ENCODE measurements at regions not wholly inside any gene's neighbourhood (a gene's known extent, or its start where the extent isn't known, plus 50 kb on each side); places are given as distances from the start of the nearest gene placed in this dataset.

GRCh38 chr2:220521551-220521950 lies 894.1 kb downstream of the SLC4A3 start:
- intact Hi-C loops (cut with micrococcal nuclease), result no loop called here

- intact Hi-C loops (cut with micrococcal nuclease), result no loop called here
Measured at GRCh38 chr2:220528180-220528675, 900.8 kb downstream of the SLC4A3 start.

GRCh38 chr2:220531216-220531615 lies 903.8 kb downstream of the SLC4A3 start:
- intact Hi-C loops (cut with micrococcal nuclease), result no loop called here

DNA sequence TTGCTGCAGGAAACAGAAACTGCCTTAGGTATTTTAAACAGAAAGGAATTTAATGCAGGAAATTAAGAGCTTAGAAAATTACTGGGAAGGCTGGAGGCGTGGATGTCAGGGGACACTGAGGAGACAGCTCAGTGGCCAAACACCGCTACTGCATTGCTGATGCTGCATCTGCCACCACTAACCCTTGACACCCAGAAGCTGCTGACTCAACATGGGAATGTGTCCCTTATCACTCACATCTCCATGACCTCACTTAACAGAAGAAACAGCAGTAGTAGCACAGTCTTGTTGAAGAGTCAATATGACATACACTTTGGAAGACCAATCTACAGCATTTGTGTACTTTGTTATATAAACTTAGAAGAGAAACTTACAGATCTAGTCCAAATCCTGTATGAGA lies 906.1 kb downstream of the SLC4A3 start:
- intact Hi-C loops (cut with micrococcal nuclease), result no loop called here

DNA sequence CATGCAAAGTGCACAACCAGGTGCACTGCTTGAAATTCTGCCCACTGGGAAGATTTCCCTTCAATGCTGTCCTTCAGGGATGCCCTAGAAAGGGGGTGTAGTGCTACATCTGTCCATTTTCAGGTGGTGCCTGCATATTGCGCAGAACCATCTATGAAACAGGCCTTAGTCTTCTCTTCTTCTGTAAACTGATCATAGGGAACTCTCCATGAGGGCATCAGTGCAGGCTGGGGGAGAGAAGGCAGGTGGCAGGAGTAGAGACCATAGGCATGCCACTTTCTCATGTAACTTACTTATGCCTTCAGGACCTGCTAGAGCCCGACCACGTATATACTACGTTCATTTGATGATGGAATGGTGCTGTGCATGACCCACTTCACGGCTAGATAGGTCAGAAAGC lies 912.1 kb downstream of the SLC4A3 start:
- intact Hi-C loops (cut with micrococcal nuclease), result no loop called here

DNA sequence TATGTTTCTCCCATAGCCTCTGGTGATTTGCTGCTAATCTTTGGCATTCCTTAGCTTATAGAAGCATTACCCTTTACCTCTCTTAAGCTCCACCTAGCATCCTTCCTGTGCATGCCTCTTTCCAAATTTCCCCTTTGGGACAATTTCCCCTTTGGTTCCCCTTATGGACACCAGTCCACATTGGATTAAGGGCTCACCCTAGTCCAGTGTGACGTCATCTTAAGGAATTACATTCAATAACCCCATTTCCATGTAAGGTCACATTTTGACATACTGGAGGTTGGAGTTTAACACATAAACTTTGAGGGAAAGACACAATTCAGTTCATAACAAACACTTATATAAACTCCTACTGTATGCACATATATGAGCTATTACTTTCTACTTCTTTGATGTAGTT lies 916.6 kb downstream of the SLC4A3 start:
- intact Hi-C loops (cut with micrococcal nuclease), result no loop called here

GRCh38 chr2:220550995-220551700 lies 923.7 kb downstream of the SLC4A3 start:
- intact Hi-C loops (cut with micrococcal nuclease), result no loop called here

DNA sequence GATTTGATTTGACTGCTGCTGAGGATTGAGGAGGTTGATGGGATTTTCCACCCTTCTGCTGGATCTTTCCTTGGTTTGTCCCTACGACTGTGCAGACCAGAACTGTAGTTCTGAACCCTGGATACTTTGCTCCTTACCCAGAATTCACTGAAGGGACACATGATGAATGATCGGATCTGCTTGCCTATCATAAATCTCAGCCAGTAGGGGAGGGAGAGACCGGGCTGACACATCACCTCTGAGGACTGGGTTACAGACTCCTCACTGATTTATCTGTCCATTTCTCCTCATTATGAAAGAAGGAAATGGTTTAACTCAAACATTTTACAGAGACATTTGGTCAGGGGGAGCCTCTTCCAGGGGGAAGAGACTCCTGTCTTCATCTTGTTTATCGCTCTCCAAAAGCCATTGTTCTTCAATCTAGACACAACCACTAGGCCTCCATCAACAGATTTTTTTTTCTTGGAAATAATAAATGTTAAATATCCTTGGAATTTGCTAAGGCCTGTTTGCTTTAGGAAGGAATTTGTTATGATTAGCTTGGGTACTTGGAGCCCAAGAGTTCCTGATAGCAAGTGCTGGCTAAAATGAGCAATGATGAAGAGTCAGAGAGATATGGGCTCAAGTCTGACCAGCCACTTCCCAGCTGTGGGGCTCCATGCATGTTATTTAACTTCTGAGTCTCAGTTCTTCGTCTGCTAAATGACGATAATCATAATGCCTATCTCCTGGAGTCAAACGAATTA lies 925.5 kb downstream of the SLC4A3 start:
- intact Hi-C loops (cut with micrococcal nuclease), result no loop called here

GRCh38 chr2:220555961-220556630 lies 928.7 kb downstream of the SLC4A3 start:
- intact Hi-C loops (cut with micrococcal nuclease), result no loop called here

GRCh38 chr2:220556658-220557057 lies 929.2 kb downstream of the SLC4A3 start:
- intact Hi-C loops (cut with micrococcal nuclease), result no loop called here

DNA sequence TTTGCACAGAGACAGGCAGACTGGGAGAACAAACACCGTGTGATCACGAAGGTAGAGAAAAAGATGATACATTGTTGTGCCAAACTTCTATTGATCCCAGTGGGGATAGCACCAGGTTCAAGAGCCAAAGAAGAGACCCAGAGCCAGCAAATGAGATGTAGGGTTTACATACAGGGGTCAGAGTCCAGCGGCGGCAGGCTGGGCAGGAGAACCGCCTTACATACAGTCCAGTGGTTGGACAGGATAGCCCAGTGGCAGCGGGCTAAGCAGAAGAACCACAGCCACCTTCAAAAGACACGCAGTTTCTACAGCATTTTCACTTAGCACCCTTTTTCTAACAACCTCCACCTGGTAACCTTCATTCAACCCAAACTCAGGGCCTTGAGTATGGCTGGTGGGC lies 932.8 kb downstream of the SLC4A3 start:
- intact Hi-C loops (cut with micrococcal nuclease), result no loop called here

DNA sequence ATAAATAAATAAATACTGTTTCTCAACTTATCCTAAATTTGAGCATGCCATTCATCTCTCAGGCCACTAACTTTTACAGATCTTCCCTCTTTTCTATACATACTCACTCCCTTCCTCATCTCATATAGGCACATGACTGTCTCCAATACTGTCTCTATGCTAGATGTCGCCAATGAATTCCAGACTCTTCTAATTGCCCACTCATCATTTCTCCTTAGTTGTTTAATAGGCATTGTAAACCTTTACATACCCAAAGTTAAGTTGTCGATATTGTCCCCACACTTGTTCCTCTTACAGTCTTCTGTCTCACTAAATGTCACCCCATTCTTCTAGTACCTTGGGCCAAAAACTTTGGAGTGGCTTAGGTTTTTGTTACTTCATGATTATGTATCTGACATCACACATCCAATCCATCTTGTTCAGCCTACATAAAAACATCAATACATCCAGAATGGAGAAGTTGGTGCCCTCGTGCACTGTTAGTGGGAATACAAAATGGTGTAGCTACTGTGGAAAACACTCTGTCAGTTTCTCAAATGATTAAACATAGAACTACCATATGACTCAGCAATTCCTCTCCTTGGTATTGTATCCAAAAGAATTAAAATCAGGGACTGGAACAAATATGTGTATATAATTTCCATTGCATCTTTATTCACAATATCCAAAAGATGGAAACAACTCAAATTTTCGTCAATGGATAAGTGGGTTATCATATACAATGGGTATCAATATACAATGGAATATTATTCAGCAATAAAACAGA lies 935.1 kb downstream of the SLC4A3 start:
- intact Hi-C loops (cut with micrococcal nuclease), result no loop called here

DNA sequence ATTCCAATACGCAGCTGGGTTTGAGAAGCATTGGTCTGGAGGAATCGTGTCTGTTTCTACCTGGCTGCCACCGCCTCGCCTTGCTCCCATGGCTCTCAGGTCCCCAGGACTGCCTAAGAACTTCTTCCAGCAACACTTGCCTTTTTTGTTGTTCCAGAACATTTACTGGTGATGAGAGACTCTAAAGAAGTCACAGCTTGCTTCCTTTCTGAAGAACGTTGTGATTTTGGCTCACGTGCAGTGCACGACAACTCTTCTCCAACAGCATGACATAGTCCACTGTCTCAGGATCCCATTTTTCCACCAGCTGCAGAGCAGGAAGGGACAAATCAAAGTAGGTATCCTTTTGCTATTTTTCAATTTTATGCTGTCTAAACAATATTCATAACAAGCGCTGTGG lies 940.9 kb downstream of the SLC4A3 start:
- intact Hi-C loops (cut with micrococcal nuclease), result no loop called here

GRCh38 chr2:220569112-220569897 lies 941.9 kb downstream of the SLC4A3 start:
- intact Hi-C loops (cut with micrococcal nuclease), result no loop called here

- intact Hi-C loops (cut with micrococcal nuclease), result no loop called here
Measured at GRCh38 chr2:220572385-220572784, 945.0 kb downstream of the SLC4A3 start.

DNA sequence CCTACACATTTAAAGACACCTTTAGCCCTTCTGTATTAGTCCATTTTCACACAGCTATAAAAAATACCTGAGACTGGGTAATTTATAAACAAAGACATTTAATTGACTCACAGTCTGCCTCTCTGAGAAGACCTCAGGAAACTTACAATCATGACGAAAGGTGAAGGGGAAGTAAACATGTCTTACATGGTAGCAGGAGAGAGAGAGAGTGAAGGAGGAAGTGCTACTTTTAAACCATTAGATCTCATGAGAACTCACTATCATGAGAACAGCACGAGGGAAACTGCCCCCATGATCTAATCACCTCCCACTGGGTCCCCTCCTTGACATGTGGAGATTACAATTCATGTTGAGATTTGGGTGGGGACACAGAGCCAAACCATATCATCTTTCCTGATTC lies 946.6 kb downstream of the SLC4A3 start:
- intact Hi-C loops (cut with micrococcal nuclease), result no loop called here

GRCh38 chr2:220575963-220576362 lies 948.5 kb downstream of the SLC4A3 start:
- intact Hi-C loops (cut with micrococcal nuclease), result no loop called here

DNA sequence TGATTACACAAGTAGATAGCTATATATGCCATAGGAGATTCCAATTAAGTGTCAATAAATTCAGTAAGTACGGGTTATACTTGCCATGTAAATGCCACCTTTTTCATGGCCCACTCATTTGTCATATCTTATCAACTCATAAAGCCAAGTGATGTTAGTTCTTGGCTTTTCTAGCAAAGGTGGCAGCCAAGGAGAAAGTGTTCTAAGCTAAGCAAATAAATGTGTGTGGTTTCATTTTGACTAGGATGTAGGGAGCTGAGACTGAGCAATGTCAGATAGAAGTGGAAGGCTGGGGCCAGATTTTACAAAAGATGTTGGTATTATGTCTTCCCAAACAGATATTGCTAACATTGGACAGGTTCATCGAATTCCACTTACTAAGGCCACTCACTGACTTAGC lies 952.0 kb downstream of the SLC4A3 start:
- intact Hi-C loops (cut with micrococcal nuclease), result no loop called here

- intact Hi-C loops (cut with micrococcal nuclease), result no loop called here
Measured at GRCh38 chr2:220580113-220580512, 952.7 kb downstream of the SLC4A3 start.

GRCh38 chr2:220583725-220584124 lies 956.3 kb downstream of the SLC4A3 start:
- intact Hi-C loops (cut with micrococcal nuclease), result no loop called here

- intact Hi-C loops (cut with micrococcal nuclease), result no loop called here
Measured at GRCh38 chr2:220585241-220585640, 957.8 kb downstream of the SLC4A3 start.
